OCI-LY7 (cell line): ENCODE measurements at regions not wholly inside any gene's neighbourhood (a gene's known extent, or its start where the extent isn't known, plus 50 kb on each side); places are given as distances from the start of the nearest gene placed in this dataset.
"Not testable (repeated sequence)": the region's sequence is repeated elsewhere in the genome, so short reads cannot be mapped to it uniquely, and the experiment has no call there.

Experiments
- BruUV-seq: library from RNA; stranded (reverse); fragments of 400-500 nt; replicated peaks from 2 replicates; lab custom pipeline; 2021; lab: Mats Ljungman, UMichigan
- CTCF ChIA-PET: fragments of 300-600 bp; sonication (Branson Sonifier 250); formaldehyde crosslinking; loops from one replicate; lab custom pipeline; 2022; ENCODE audit warnings: antibody characterized with exemption; ENCODE audit not compliant: unreplicated experiment; lab: Charles Lee
- POLR2A ChIA-PET: fragments of 300-600 bp; sonication (Branson Sonifier 250); formaldehyde crosslinking; loops from one replicate; lab custom pipeline; 2022; ENCODE audit warnings: antibody characterized with exemption; lab: Charles Lee
- DNase-seq: peaks from one replicate; pipeline ENCODE4 v3.0.0-alpha.2; 2015; ENCODE audit warnings: low spot score
- H2AFZ ChIP-seq: fragments of 200-600 bp; sonication (generic), shearing (Covaris generic); 2 replicates; pipeline ENCODE4 v1.6.1; 2014; ENCODE audit warnings: mild to moderate bottlenecking, antibody characterized with exemption, low read length, moderate library complexity
- H3K27ac ChIP-seq: fragments of 200-600 bp; sonication (generic); 2 replicates; pipeline ENCODE4 v1.5.1; 2014; ENCODE audit warnings: mixed run types, low read depth, mild to moderate bottlenecking, moderate library complexity, low read length, inconsistent platforms; ENCODE audit not compliant: poor library complexity, severe bottlenecking
- H3K36me3 ChIP-seq: fragments of 200-600 bp; sonication (generic); 2 replicates; pipeline ENCODE4 v1.6.1; 2014; ENCODE audit warnings: mild to moderate bottlenecking, antibody characterized with exemption, low read length, moderate library complexity, mixed read lengths; ENCODE audit not compliant: insufficient read depth
- H3K4me1 ChIP-seq: fragments of 200-600 bp; sonication (generic); 2 replicates; pipeline ENCODE4 v1.5.1; 2014; ENCODE audit warnings: mild to moderate bottlenecking, low read length; ENCODE audit not compliant: insufficient read depth, poor library complexity, severe bottlenecking
- H3K4me2 ChIP-seq: fragments of 200-600 bp; sonication (generic); 2 replicates; pipeline ENCODE4 v1.6.1; 2014; ENCODE audit warnings: mild to moderate bottlenecking, low read length
- H3K4me3 ChIP-seq: fragments of 200-600 bp; sonication (generic); 2 replicates; pipeline ENCODE4 v1.5.1; 2014; ENCODE audit warnings: mild to moderate bottlenecking, low read depth, low read length; ENCODE audit not compliant: poor library complexity, severe bottlenecking
- H3K79me2 ChIP-seq: fragments of 200-600 bp; sonication (generic); 2 replicates; pipeline ENCODE4 v1.6.1; 2016; ENCODE audit warnings: low read depth, mild to moderate bottlenecking, low read length, moderate library complexity, mixed read lengths; ENCODE audit not compliant: insufficient read depth
- H3K9me2 ChIP-seq: fragments of 200-600 bp; sonication (generic); 2 replicates; pipeline ENCODE4 v1.6.1; 2016; ENCODE audit warnings: mild to moderate bottlenecking, low read length, mixed read lengths; ENCODE audit not compliant: insufficient read depth
- H3K9me3 ChIP-seq: fragments of 200-600 bp; sonication (generic); 2 replicates; pipeline ENCODE4 v1.6.1; 2014; ENCODE audit warnings: mild to moderate bottlenecking, mixed run types, low read length, mixed read lengths
- H4K20me1 ChIP-seq: fragments of 200-600 bp; sonication (generic); 2 replicates; pipeline ENCODE4 v1.6.1; 2014; ENCODE audit warnings: mild to moderate bottlenecking, antibody characterized with exemption, low read length, moderate library complexity, mixed read lengths; ENCODE audit not compliant: insufficient read depth
- CTCF ChIP-seq: fragments of 200-600 bp; sonication (generic); conservative IDR thresholded peaks from 2 replicates; pipeline ENCODE4 v1.5.1; 2014; ENCODE audit warnings: mild to moderate bottlenecking, antibody characterized with exemption, low read length, moderate library complexity, mixed read lengths
- EZH2phosphoT487 ChIP-seq: fragments of 200-600 bp; sonication (generic); IDR thresholded peaks from 2 replicates; pipeline ENCODE4 v1.6.1; 2018; ENCODE audit warnings: low read depth, borderline replicate concordance, mild to moderate bottlenecking, mixed run types, antibody characterized with exemption, low read length, moderate library complexity, mixed read lengths
- intact Hi-C: fragments of 100-400 bp; cut with micrococcal nuclease; formaldehyde crosslinking; loops from one replicate; pipeline ENCODE4 v1.10.0; 2022; ENCODE audit not compliant: unreplicated experiment

GRCh38 chr6:49121970-49122369 lies 341.1 kb downstream of the MMUT start:
- TF ChIP-seq CTCF (no peak), EZH2phosphoT487 (no peak)
- BruUV-seq: no TSS peak
- Histone ChIP-seq H4K20me1 (no peaks in the 10 kb centered on the region), H3K79me2 (no peaks in the 10 kb centered on the region), H3K9me3 (no peaks in the 10 kb centered on the region), H3K4me2 (no peak overlapping the region), H3K9me2 (no peaks in the 10 kb centered on the region), H2AFZ (no peak overlapping the region), H3K36me3 (no peaks in the 10 kb centered on the region), H3K4me1 (no peaks in the 10 kb centered on the region), H3K4me3 (no peak overlapping the region), H3K27ac (no peak overlapping the region)
- ChIA-PET POLR2A (no interaction called here), CTCF (no interaction called here)
- intact Hi-C loops: no loop called here
- no peak for DNase-seq

- Histone ChIP-seq H4K20me1 (no peaks in the 10 kb centered on the region), H3K4me1 (no peaks in the 10 kb centered on the region), H3K27ac (no peak overlapping the region), H3K9me3 (no peaks in the 10 kb centered on the region), H3K9me2 (no peaks in the 10 kb centered on the region), H3K36me3 (no peaks in the 10 kb centered on the region), H3K4me2 (no peak overlapping the region), H2AFZ (no peak overlapping the region), H3K79me2 (no peaks in the 10 kb centered on the region), H3K4me3 (no peak overlapping the region)
- intact Hi-C loops: no loop called here
- no TSS peak for BruUV-seq
- TF ChIP-seq CTCF (no peak), EZH2phosphoT487 (no peak)
- POLR2A ChIA-PET: no interaction called here
- CTCF ChIA-PET: no interaction called here
- DNase-seq: no peak
Observed at GRCh38 chr6:49118478-49118877, 344.6 kb downstream of the MMUT start.

- no peak for TF ChIP-seq CTCF
- no peak for TF ChIP-seq EZH2phosphoT487
- no peaks in the 10 kb centered on the region for H4K20me1 ChIP-seq
- H3K27ac ChIP-seq: no peak overlapping the region
- DNase-seq: no peak
- no peak overlapping the region for H3K4me2 ChIP-seq
- no peak overlapping the region for H3K4me3 ChIP-seq
- CTCF ChIA-PET: no interaction called here
- intact Hi-C loops: no loop called here
- POLR2A ChIA-PET: no interaction called here
- H3K9me3 ChIP-seq: no peaks in the 10 kb centered on the region
- BruUV-seq: no TSS peak
- no peaks in the 10 kb centered on the region for H3K4me1 ChIP-seq
- H3K36me3 ChIP-seq: no peaks in the 10 kb centered on the region
- H3K79me2 ChIP-seq: no peaks in the 10 kb centered on the region
- H2AFZ ChIP-seq: no peak overlapping the region
- H3K9me2 ChIP-seq: no peaks in the 10 kb centered on the region
Observed at GRCh38 chr6:49110916-49111315, 352.1 kb downstream of the MMUT start.

GRCh38 chr6:49097664-49098063 lies 365.4 kb downstream of the MMUT start:
- H4K20me1 ChIP-seq, H3K4me1 ChIP-seq, BruUV-seq, DNase-seq, H3K36me3 ChIP-seq, H2AFZ ChIP-seq, H3K9me2 ChIP-seq, H3K27ac ChIP-seq, H3K4me2 ChIP-seq, POLR2A ChIA-PET, intact Hi-C loops, H3K9me3 ChIP-seq, CTCF ChIA-PET, H3K4me3 ChIP-seq, H3K79me2 ChIP-seq: not testable (repeated sequence)
